ENCODE measurements at regions not wholly inside any gene's neighbourhood (a gene's known extent, or its start where the extent isn't known, plus 50 kb on each side); places are given as distances from the start of the nearest gene placed in this dataset.

DNA sequence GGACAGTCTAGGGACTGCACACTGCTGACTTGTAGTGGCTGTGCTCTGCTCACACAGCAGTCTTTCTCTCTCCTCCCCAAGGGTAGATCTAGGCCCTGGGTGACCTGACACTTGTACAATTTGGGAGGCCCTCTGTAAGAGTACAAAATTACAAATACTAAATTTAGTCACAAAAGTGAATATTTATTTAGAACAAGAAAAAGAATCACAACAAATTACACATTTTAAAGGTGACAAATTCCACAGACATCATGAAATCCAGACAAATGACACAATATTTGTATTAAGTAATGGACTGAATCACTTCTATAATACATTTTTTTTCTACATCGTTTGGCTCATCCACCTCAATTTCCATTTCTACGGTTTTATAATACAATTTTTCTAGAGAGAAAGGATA, 496.4 kb downstream of the TXNL1 start:
- no peaks in the 10 kb centered on the region for H3K36me3 Mint-ChIP-seq
- H3K4me3 Mint-ChIP-seq: no peak overlapping the region
- ATAC-seq: no peak
- no peak overlapping the region for H3K27ac Mint-ChIP-seq
- H3K27me3 Mint-ChIP-seq: no peaks in the 10 kb centered on the region
- H3K4me1 Mint-ChIP-seq: no peaks in the 10 kb centered on the region
- DNase-seq: no peak
- CTCF ChIA-PET: no interaction called here
- peaks cover 12% of the 10 kb centered on the region for H3K9me3 Mint-ChIP-seq (ENCODE audit: low read depth)

- H3K36me3 Mint-ChIP-seq: no peaks in the 10 kb centered on the region
- no peak overlapping the region for H3K27ac Mint-ChIP-seq
- CTCF ChIA-PET: no interaction called here
- no peaks in the 10 kb centered on the region for H3K4me1 Mint-ChIP-seq
- H3K27me3 Mint-ChIP-seq: no peaks in the 10 kb centered on the region
- H3K9me3 Mint-ChIP-seq (ENCODE audit: low read depth): peaks cover 9% of the 10 kb centered on the region
- DNase-seq: no peak
- no peak overlapping the region for H3K4me3 Mint-ChIP-seq
- no peak for ATAC-seq
These were observed 498.6 kb downstream of the TXNL1 start for GRCh38 chr18:56139792-56140254.

GRCh38 chr18:56139372-56139771, 499.0 kb downstream of the TXNL1 start:
- no peak overlapping the region for H3K27ac Mint-ChIP-seq
- no peaks in the 10 kb centered on the region for H3K36me3 Mint-ChIP-seq
- no peaks in the 10 kb centered on the region for H3K4me1 Mint-ChIP-seq
- no peak for DNase-seq
- no peak for ATAC-seq
- CTCF ChIA-PET: no interaction called here
- no peaks in the 10 kb centered on the region for H3K27me3 Mint-ChIP-seq
- H3K9me3 Mint-ChIP-seq (ENCODE audit: low read depth): peaks cover 9% of the 10 kb centered on the region
- no peak overlapping the region for H3K4me3 Mint-ChIP-seq

DNA sequence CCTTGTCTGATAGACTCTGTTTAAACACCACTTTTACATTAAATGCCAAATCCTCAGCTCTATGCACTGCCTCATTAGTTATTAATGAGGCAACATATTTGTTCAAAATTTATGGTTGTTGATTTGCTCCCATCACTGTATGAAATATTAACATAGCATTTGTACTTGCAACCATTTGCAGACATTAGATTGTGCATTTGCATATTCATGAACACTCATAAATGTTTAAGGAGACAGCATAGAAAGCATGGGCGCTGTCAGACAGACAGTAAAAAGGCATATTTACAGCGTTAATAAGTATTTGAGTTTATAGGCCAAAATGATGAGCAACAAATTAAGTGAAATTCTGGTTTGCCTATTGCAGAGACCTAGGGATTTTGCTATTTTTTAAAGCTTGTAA, 502.3 kb downstream of the TXNL1 start:
- no peaks in the 10 kb centered on the region for H3K9me3 Mint-ChIP-seq (ENCODE audit: low read depth)

GRCh38 chr18:56130481-56130880, 507.9 kb downstream of the TXNL1 start:
- Mint-ChIP-seq H3K27me3 (no peaks in the 10 kb centered on the region), H3K4me1 (no peaks in the 10 kb centered on the region), H3K4me3 (no peak overlapping the region), H3K27ac (no peak overlapping the region), H3K9me3 (ENCODE audit: low read depth) (peaks cover 2% of the 10 kb centered on the region), H3K36me3 (no peaks in the 10 kb centered on the region)
- DNase-seq (no peak), ATAC-seq (no peak)
- CTCF ChIA-PET: no interaction called here

More for the DNA sequence above, 502.3 kb downstream of the TXNL1 start:
- Mint-ChIP-seq H3K27ac (no peak overlapping the region), H3K4me1 (no peaks in the 10 kb centered on the region), H3K36me3 (no peaks in the 10 kb centered on the region), H3K27me3 (no peaks in the 10 kb centered on the region), H3K4me3 (no peak overlapping the region)
- no peak for ATAC-seq
- DNase-seq: no peak
- CTCF ChIA-PET: no interaction called here

GRCh38 chr18:56128153-56128791, 510.1 kb downstream of the TXNL1 start:
- CTCF ChIA-PET: interaction anchor here (0.7 kb wide), 1 partner anchor 863 kb away, joined by 4 read pairs; no protein-coding TSS in a partner anchor
- ATAC-seq: no peak
- H3K27ac Mint-ChIP-seq: no peak overlapping the region
- H3K36me3 Mint-ChIP-seq: no peaks in the 10 kb centered on the region
- no peaks in the 10 kb centered on the region for H3K4me1 Mint-ChIP-seq
- H3K27me3 Mint-ChIP-seq: no peaks in the 10 kb centered on the region
- H3K9me3 Mint-ChIP-seq (ENCODE audit: low read depth): peaks cover 2% of the 10 kb centered on the region
- H3K4me3 Mint-ChIP-seq: no peak overlapping the region
- no peak for DNase-seq

GRCh38 chr18:56127322-56128099, 510.9 kb downstream of the TXNL1 start:
- H3K9me3 Mint-ChIP-seq (ENCODE audit: low read depth): peaks cover 2% of the 10 kb centered on the region
- no peak for ATAC-seq
- H3K36me3 Mint-ChIP-seq: no peaks in the 10 kb centered on the region
- no peaks in the 10 kb centered on the region for H3K4me1 Mint-ChIP-seq
- CTCF ChIA-PET: no interaction called here
- no peak for DNase-seq
- H3K4me3 Mint-ChIP-seq: no peak overlapping the region
- H3K27me3 Mint-ChIP-seq: no peaks in the 10 kb centered on the region
- H3K27ac Mint-ChIP-seq: no peak overlapping the region

DNA sequence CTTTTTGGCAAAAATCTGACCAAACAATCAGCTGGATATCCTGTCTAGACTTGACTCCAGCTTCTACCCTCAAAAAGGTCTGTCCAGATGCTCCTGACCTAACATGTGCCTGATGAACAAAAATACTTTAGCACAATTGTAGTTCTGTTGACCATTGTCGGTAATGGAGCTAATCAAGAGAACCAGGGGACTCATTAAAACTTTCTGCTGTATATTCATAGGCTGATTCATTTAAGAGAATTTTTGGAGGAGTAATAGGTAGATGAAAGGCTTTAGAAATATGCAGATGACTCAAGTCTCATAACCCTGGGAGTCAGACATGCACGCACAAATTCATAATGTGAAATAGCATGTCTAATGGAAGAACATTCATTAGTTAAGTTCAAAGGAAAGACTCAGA, 514.2 kb downstream of the TXNL1 start:
- Mint-ChIP-seq H3K4me3 (no peak overlapping the region), H3K4me1 (no peaks in the 10 kb centered on the region), H3K27me3 (peaks cover 2% of the 10 kb centered on the region), H3K27ac (no peak overlapping the region), H3K36me3 (no peaks in the 10 kb centered on the region), H3K9me3 (ENCODE audit: low read depth) (peaks cover 5% of the 10 kb centered on the region)
- no peak for DNase-seq
- no peak for ATAC-seq
- CTCF ChIA-PET: no interaction called here

DNA sequence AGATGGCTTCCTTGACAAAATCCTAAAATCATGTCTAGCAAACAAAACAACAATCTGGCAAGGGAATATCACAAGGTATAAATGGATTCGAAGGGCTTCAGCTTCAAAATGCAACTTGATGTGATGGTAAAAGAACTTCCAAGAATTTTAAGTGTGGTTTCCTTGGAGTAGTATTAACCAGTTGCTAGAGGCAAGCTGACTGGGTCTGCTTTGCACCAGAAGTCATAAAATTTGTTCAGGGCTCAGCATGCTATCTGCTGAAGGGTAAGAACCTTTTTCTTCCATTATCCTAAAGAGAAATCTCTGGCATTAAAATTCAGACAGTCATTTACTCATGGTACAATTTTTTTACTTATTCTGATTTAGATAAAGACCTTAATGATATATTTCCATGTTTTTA, 516.7 kb downstream of the TXNL1 start:
- no peak overlapping the region for H3K27ac Mint-ChIP-seq
- peaks cover 2% of the 10 kb centered on the region for H3K27me3 Mint-ChIP-seq
- H3K9me3 Mint-ChIP-seq (ENCODE audit: low read depth): peaks cover 4% of the 10 kb centered on the region
- CTCF ChIA-PET: no interaction called here
- H3K4me1 Mint-ChIP-seq: no peaks in the 10 kb centered on the region
- DNase-seq (no peak), ATAC-seq (no peak)
- H3K36me3 Mint-ChIP-seq: no peaks in the 10 kb centered on the region
- H3K4me3 Mint-ChIP-seq: no peak overlapping the region

- CTCF ChIA-PET: no interaction called here
- no peak for DNase-seq
- no peak for ATAC-seq
- peaks cover 2% of the 10 kb centered on the region for H3K27me3 Mint-ChIP-seq
- no peak overlapping the region for H3K4me3 Mint-ChIP-seq
- H3K9me3 Mint-ChIP-seq (ENCODE audit: low read depth): peaks cover 4% of the 10 kb centered on the region
- H3K27ac Mint-ChIP-seq: no peak overlapping the region
- H3K36me3 Mint-ChIP-seq: no peaks in the 10 kb centered on the region
- no peaks in the 10 kb centered on the region for H3K4me1 Mint-ChIP-seq
These were observed 517.6 kb downstream of the TXNL1 start for GRCh38 chr18:56120782-56121181.

GRCh38 chr18:56119681-56120080, 518.7 kb downstream of the TXNL1 start:
- H3K4me3 Mint-ChIP-seq: no peak overlapping the region
- H3K4me1 Mint-ChIP-seq: no peaks in the 10 kb centered on the region
- H3K9me3 Mint-ChIP-seq (ENCODE audit: low read depth): peaks cover 4% of the 10 kb centered on the region
- no peak for DNase-seq
- no peak overlapping the region for H3K27ac Mint-ChIP-seq
- H3K36me3 Mint-ChIP-seq: no peaks in the 10 kb centered on the region
- ATAC-seq: no peak
- CTCF ChIA-PET: no interaction called here
- H3K27me3 Mint-ChIP-seq: peaks cover 2% of the 10 kb centered on the region

GRCh38 chr18:56118422-56118821, 520.0 kb downstream of the TXNL1 start:
- no peak overlapping the region for H3K27ac Mint-ChIP-seq
- H3K27me3 Mint-ChIP-seq: peaks cover 2% of the 10 kb centered on the region
- no peaks in the 10 kb centered on the region for H3K36me3 Mint-ChIP-seq
- CTCF ChIA-PET: no interaction called here
- DNase-seq (no peak), ATAC-seq (no peak)
- peaks cover 4% of the 10 kb centered on the region for H3K9me3 Mint-ChIP-seq (ENCODE audit: low read depth)
- no peak overlapping the region for H3K4me3 Mint-ChIP-seq
- no peaks in the 10 kb centered on the region for H3K4me1 Mint-ChIP-seq

DNA sequence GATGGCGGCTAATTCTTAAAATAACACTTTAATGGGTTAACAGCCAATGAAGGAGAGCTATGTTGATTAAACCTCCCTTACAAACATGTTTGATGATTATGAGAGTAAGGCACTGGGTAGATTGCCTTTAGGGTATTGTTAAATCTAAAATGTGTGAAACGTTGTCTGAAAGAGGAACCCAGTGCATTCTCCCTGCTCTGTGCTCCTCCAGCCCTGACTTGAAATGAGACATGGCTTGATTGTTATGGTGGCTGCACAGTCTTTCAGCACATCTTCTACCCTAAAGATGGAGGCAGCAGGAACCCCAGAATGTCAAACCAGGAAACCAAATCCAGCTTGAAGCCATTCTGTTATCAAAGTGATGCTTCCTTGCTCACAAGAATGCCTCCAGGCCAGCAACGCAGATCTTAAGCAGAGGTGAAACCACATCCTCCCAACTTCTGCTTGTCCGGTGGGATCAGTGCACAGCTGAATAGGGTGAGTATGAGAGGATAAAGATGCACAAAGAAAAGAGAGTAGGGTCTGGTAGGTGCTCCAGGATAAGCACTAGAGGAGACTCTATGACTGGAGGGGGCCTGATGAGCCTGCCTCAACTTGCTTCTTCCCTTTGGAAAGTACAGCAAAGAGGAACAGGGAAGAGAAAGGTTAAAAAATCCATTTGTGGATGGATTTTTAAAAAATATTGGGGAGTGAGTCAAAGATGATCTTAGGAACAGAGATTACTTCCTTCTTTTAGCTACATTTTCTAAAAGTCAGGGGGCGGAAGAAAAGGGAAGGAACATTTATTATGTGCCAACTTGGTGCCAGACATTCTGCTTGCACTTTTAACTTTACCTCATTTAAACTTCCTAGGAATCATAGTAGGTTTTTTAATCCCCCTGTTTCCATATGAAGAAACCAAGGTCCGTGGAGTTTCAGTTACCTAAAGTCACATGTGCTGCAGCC, 523.0 kb downstream of the TXNL1 start:
- H3K27me3 Mint-ChIP-seq: peaks cover 2% of the 10 kb centered on the region
- DNase-seq (no peak), ATAC-seq (no peak)
- CTCF ChIA-PET: no interaction called here
- H3K9me3 Mint-ChIP-seq (ENCODE audit: low read depth): no peaks in the 10 kb centered on the region
- H3K36me3 Mint-ChIP-seq: no peaks in the 10 kb centered on the region
- H3K27ac Mint-ChIP-seq: no peak overlapping the region
- no peak overlapping the region for H3K4me3 Mint-ChIP-seq
- peaks cover 14% of the 10 kb centered on the region for H3K4me1 Mint-ChIP-seq
